NCI-H446 (cell line): ENCODE measurements at regions not wholly inside any gene's neighbourhood (a gene's known extent, or its start where the extent isn't known, plus 50 kb on each side); places are given as distances from the start of the nearest gene placed in this dataset.
A peak's percentile ranks its signal among the peaks of the same experiment; 100 is the strongest.
"Not testable (repeated sequence)": the region's sequence is repeated elsewhere in the genome, so short reads cannot be mapped to it uniquely, and the experiment has no call there.

Experiments used
- DNase-seq, 2 experiments: peaks; one replicate each; lab custom pipeline; 2025; lab: John Stamatoyannopoulos, UW

GRCh38 chr18:29871246-29871645 lies 1171.3 kb downstream of the DSC3 start:
- DNase-seq, result no peak

DNA sequence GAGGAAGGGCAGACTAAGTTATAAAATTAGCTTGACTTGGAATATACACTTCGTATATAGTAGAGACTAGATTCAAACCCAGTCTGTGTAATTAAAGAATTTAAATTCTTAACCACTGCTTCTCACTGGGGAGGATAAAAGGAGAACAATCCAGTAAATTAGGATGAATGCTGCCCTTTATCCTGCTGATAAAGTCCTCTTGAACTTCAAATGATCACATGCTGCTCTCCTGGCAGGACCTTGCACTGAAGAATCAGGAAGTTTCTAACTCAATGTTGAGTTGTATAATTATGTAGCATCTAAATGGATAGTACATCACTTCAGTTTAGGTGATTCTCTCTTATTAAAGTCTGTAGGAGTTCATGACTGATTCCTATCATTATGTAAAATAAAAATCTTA lies 1179.7 kb downstream of the DSC3 start:
- DNase-seq, result no peak

DNA sequence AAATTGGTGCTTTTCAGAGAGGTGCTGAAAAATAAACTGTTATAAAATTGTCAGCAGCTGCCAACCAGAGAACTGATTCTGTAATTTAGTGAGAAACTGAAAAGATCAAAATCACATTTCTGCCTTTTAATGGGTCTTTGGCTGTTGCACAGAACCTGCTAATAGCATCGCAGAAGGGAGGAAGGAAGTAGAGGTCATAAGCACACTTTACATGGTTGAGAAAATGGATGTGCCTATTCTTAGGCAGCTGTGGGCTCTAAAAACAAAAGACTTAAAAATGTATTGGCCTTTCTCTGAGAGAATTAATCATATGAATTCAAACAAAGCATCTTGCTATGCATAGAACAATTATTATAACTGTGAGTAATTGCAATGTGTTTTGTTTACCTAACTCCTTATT lies 1186.9 kb downstream of the DSC3 start:
- no peak for DNase-seq

DNA sequence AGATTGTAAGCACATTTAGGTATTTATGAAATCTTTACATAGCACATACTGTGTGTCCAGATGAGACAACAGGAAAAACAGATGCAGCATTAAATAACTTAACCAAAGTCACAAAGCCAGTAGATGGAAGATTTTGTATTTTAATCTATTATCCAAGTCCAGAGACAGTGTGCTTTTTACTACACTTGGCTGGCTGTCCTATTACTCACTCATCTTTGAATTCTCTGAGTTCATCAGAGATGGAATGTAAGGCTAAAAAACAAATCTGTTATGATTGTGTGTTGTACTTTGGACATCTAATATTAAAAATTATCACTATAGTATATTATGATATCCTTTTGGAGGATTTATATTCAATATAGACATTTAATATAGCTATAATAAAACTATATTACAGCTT lies 1189.4 kb downstream of the DSC3 start:
- DNase-seq, result no peak

- DNase-seq, result no peak
Observed at GRCh38 chr18:29849144-29849543, 1193.4 kb downstream of the DSC3 start.

DNA sequence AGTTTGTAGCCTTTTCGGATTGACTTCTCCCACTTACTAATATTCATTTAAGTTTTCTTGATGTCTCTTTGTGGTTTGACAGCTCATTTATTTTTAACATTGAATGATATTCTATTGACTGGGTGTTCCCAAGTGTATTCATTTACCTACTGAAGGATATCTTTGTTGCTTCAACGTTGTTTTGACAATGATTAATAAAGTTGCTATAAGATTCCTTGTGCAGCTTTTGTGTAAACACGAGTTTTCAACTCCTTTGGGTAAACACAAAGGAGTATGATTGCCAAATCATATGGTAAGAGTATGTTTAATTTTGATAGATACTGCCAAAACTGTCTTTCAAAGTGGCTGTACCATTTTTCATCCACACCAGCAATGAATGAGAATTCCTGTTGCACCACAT lies 1200.9 kb downstream of the DSC3 start:
- no peak for DNase-seq

DNA sequence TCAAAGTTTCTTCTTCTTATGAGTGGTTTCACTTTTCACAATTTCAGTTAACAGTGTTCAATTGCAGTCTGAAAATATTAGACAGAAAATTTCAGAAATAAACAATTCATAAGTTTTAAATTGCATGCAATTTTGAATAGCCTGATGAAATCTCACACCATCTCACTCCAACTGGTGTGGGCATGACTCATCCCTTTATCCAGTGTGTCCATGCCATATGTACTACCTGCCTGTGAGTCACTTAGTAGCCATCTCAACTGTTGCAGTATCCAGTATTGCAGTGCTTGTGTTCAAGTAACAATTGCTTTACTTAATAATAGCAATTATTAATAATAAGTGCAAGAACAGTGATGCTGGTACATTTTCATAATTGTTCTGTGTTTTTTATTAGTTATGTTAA lies 1202.5 kb downstream of the DSC3 start:
- no peak for DNase-seq

GRCh38 chr18:29838961-29839360 lies 1203.6 kb downstream of the DSC3 start:
- DNase-seq, result not testable (repeated sequence)

GRCh38 chr18:29838556-29838955 lies 1204.0 kb downstream of the DSC3 start:
- no peak for DNase-seq

DNA sequence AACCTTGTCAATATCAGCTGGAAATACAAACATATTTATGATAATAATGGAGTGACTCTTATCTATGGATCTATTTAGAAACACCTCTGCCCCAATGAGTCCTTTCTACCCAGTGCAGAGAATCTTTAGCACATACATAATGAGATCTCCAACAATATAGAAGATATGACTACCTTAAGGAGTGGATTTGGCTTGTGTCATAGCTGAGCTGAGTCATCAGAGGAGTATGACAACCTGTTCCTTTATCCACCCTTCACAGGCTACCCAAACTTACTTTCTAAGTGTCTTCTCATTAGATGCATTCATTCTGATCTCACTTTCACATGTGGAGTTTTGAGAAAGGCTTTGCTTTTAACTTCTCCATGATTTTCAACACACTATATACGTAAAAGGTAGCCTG lies 1218.9 kb downstream of the DSC3 start:
- no peak for DNase-seq

GRCh38 chr18:29821544-29821943 lies 1221.0 kb downstream of the DSC3 start:
- DNase-seq, result no peak

DNA sequence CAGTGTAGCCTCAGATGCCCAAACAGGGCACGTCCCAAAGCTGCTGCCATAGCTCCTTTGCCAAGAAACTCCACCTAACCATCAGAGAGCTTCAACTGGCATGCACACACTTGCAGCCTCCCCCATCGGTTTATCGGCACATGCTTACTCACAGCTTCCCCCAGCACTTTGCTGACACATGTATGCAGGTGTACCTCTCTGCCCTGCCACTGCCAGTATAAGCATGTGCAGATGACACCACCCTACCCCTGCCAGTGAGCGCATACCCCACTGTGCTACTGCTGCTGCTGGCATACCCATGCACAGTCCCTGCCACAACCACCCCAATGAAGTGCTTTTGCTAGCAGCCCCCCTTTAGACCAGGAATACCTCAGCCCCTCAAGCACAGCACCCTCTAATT lies 1231.0 kb downstream of the DSC3 start:
- no peak for DNase-seq

DNA sequence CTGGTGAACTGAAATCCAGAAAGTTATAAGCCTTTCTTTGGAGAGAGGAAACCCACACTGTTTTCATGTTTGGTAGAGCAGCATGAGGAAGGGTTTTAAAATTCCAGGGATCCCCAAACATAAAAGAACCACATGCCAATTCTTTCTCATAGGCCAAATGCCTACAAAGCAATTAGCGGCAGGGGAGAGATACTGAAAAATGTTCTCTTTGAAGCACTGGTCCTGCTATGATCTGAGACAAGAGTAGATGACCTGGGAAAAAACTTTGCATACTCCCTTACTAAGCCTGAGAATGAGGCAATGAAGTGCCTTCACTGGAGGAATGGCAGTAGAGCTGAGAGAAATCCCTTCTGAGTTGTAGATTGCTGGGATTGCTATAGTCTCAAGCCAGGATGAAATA lies 1261.7 kb downstream of the DSC3 start:
- no peak for DNase-seq

GRCh38 chr18:29779096-29779495 lies 1263.4 kb downstream of the DSC3 start:
- DNase-seq, result no peak

DNA sequence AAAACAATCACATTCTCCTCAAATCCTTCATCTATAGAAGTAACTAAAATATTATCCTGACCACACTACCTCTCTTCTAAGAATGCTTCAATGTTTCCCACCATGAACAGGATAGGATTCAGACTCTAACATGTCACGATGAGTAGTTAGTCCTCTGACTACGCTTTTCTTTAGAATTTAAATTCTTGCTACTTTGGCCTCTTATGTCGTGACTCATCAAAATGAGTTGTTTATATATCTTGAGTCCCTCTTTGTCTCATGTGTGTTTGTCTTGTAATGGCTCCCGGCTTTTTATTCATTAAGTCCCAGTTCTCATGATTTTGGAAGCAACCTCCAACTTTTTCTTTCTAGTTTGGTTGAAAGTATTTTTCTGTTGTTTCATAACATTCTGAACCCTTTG lies 1289.2 kb downstream of the DSC3 start:
- no peak for DNase-seq

- DNase-seq, result no peak
Observed at GRCh38 chr18:29749704-29750103, 1292.8 kb downstream of the DSC3 start.

DNA sequence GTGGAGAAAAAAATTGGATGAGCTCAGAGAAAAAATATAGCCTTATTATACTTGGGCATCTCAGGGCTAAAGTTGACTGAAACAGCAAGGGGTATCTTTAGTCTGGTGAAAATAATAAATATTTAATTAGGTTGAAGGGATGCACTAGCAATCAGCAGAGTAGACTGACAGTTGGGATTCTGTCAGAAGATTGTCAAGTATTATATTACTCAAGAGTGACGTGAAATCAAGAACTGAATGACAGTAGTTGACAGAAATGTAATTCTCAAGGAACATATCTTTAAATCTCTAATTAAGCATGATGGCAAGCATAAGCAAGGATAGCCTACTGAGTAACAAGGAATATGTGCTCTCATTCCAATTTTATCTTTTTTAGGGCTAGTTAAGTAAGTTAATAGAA lies 1301.1 kb downstream of the DSC3 start:
- DNase-seq, result no peak

DNA sequence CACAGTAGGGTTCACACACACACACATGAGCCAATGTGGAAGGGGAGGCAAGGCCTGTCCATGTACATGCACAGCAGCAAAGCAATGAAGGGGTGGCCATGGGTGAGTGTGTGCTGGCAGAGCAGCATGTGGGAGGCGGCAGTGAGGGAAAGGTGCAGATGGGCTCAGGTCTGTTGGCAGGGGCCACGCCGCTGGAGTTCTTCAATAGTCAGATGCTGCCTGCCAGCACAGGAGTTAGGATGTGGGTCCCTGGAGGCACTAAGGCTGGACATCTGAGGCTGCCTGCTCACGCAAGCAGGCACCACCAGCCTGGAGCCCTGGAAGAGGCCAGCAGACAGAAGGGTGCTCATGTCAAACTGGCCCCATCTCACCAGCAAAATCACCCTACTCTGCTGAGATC lies 1304.9 kb downstream of the DSC3 start:
- DNase-seq, result no peak

GRCh38 chr18:29737190-29737589 lies 1305.4 kb downstream of the DSC3 start:
- DNase-seq, result no peak

DNA sequence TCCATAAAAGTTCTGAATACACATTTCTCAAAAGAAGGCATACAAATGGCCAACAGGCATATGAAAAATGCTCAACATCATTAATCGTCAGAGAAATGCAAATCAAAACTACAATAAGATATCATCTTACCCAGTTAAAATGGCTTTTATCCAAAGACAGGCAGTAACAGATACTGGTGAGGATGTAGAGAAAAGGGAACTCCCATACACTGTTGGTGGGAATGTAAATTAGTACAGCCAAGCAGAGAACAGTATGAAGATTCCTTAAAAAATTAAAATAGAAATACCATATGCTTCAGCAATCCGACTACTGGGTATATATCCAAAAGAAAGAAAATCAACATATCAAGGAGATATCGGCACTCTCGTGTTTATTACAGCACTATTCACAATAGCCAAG lies 1312.5 kb downstream of the DSC3 start:
- DNase-seq, result no peak

DNA sequence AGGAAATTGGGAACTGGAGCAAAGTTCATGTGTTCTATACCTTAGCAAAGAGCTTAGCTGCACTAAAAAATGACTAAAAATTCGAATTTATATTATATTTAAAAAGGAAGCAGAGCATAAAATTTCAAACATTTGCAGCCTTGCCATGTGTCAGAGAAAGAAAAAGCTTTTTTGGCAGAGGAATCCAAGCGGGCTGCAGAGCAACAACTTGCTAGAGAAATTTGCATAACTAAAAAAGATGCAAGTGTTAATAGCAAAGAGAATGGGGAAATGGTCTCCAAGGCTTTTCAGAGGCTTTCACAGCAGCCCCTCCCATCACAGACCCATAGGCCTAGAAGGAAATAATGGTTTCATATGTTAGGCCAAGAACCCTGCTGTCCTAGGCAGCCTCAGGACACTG lies 1315.9 kb downstream of the DSC3 start:
- DNase-seq, result no peak

DNA sequence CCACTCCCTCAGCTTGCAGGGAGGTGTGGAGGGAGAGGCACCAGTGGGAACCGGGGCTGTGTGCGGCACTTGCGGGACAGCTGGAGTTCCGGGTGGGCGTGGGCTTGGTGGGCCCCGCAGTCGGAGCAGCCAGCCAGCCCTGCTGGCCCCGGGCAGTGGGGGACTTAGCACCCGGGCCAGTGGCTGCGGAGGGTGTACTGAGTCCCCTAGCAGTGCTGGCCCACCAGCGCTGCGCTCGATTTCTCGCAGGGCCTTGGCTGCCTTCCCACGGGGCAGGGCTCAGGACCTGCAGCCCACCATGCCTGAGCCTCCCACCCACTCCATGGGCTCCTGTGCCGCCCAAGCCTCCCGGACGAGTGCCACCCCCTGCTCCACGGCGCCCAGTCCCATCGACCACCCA lies 1319.1 kb downstream of the DSC3 start:
- not testable (repeated sequence) for DNase-seq

DNA sequence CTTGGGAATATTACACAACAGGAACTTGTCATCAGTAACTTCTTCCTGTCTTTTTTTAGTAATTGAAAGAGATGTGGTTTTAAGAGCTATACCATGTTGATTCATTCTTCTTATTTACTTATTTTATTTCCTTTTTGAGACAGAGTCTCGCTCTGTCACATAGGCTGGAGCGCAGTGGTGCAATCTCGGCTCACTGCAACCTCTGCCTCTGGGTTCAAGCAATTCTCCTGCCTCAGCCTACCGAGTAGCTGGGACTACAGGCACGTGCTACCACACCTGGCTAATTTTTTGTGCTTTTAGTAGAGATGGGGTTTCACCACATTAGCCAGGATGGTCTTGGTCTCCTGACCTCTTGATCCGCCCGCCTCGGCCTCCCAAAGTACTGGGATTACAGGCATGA lies 1326.6 kb downstream of the DSC3 start:
- DNase-seq, result not testable (repeated sequence)

- no peak for DNase-seq
Observed at GRCh38 chr18:29712785-29713184, 1329.8 kb downstream of the DSC3 start.

DNA sequence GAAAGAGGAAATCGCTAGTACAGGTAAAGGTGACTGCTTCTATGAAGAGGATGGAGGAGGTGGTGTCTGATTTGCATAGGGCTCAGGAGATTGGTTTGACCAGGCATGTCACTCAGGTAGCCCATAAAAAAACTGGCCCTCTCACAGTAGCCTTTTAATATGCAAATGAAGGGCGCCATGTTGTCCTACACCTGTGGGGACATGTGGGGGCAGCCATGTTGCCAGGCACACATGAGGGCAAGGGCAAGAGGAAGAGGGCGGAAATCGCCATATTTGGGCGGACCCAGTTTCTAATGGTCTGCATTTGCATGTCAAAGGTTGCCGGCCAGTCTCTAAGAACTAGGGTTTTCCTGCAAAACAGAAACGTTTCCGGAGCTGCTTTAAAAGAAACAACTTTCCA lies 1330.6 kb downstream of the DSC3 start:
- DNase-seq, result peak in 1 of 2 experiments; percentile 5
